Lower lobe of right lung (tissue), 2 donors: ENCODE measurements at regions not wholly inside any gene's neighbourhood (a gene's known extent, or its start where the extent isn't known, plus 50 kb on each side); places are given as distances from the start of the nearest gene placed in this dataset.

ENCODE experiments used
- ATAC-seq, 2 donors: fragments of 200-7000 bp; cut with Tn5 transposase; one replicate each; pipeline ENCODE4 v1.9.1; 2020 to 2022; ENCODE audit warnings: mild to moderate bottlenecking in 2 of 2, moderate library complexity in 2 of 2
- DNase-seq: peaks from one replicate; pipeline ENCODE4 v3.0.0-alpha.2; 2020
- H3K27ac ChIP-seq: fragments of 200-600 bp; one replicate; pipeline ENCODE4 v1.8.0; 2022
- H3K27me3 ChIP-seq: fragments of 200-600 bp; one replicate; pipeline ENCODE4 v1.8.0; 2022; ENCODE audit warnings: low read depth
- H3K36me3 ChIP-seq: fragments of 200-600 bp; one replicate; pipeline ENCODE4 v1.8.0; 2022; ENCODE audit warnings: mild to moderate bottlenecking
- H3K4me1 ChIP-seq: fragments of 200-600 bp; one replicate; pipeline ENCODE4 v1.8.0; 2022
- H3K4me3 ChIP-seq: fragments of 200-600 bp; one replicate; pipeline ENCODE4 v1.8.0; 2022; ENCODE audit warnings: mild to moderate bottlenecking
- H3K9me3 ChIP-seq: fragments of 200-600 bp; one replicate; pipeline ENCODE4 v1.8.0; 2022
- intact Hi-C: fragments of 100-400 bp; cut with DNase I; formaldehyde crosslinking; loops from one replicate; pipeline ENCODE4 v1.11.0; 2022
- TF ChIP-seq, protein P1 (sequence below): fragments of 200-600 bp; IDR thresholded peaks from one replicate; pipeline ENCODE4 v1.8.0; 2022; ENCODE audit warnings: antibody characterized with exemption, mild to moderate bottlenecking
- donor health status: DM: no; HTN: yes; CAD: no; lungs with severe emphysema.

DNA sequence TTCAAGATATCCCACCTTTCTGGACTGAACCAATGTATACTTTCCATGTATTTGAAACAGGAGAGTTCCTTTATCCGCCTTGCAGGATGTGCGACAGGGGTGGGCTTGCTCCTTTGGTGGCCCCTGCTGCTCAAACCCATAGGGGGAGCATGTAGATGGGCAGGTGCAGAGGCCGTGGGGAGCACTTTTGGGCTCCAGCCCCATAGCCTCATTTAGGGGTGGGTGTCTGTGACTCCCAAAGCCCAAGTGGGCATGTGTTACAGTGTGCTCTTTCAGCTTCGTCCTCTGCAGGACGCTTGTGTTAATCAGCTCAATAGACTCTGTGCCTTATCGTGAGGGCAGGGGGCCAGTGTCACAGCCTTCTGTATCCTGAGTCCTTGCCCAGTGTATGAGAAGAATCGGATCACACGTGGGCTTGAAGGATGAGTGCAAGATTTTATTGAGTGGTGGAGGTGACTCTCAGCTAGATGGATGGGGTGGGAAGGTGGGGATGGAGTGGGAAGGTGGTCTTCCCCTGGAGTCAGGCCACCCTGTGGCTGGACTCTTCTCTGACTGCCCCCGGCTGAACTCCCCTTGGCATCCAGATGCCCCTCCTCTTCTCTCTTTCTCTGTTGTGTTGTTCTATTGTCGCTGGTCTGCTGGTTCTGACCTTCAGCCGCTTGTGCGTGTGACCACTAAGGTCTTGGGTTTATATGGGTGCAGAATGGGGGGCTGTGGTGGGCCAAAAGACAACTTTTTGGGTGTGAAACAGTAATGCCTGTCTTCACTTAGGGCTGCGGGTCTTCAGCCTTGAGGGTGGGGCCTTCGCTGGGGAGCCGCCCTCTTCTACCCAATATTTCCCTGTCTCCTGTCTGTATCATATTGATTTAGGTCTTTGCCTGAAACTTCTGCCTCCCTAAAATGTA is 262.2 kb downstream of the GLRX3 start:
- ATAC-seq (no peak), DNase-seq (peak; percentile 6)
- TF ChIP-seq, protein P1, sequence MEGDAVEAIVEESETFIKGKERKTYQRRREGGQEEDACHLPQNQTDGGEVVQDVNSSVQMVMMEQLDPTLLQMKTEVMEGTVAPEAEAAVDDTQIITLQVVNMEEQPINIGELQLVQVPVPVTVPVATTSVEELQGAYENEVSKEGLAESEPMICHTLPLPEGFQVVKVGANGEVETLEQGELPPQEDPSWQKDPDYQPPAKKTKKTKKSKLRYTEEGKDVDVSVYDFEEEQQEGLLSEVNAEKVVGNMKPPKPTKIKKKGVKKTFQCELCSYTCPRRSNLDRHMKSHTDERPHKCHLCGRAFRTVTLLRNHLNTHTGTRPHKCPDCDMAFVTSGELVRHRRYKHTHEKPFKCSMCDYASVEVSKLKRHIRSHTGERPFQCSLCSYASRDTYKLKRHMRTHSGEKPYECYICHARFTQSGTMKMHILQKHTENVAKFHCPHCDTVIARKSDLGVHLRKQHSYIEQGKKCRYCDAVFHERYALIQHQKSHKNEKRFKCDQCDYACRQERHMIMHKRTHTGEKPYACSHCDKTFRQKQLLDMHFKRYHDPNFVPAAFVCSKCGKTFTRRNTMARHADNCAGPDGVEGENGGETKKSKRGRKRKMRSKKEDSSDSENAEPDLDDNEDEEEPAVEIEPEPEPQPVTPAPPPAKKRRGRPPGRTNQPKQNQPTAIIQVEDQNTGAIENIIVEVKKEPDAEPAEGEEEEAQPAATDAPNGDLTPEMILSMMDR: no peak
- H3K27me3 ChIP-seq: no peaks in the 10 kb centered on the region
- H3K9me3 ChIP-seq: peaks cover 11% of the 10 kb centered on the region
- intact Hi-C loops: no loop called here
- no peaks in the 10 kb centered on the region for H3K4me1 ChIP-seq
- no peaks in the 10 kb centered on the region for H3K36me3 ChIP-seq
- no peak overlapping the region for H3K27ac ChIP-seq
- no peak overlapping the region for H3K4me3 ChIP-seq

DNA sequence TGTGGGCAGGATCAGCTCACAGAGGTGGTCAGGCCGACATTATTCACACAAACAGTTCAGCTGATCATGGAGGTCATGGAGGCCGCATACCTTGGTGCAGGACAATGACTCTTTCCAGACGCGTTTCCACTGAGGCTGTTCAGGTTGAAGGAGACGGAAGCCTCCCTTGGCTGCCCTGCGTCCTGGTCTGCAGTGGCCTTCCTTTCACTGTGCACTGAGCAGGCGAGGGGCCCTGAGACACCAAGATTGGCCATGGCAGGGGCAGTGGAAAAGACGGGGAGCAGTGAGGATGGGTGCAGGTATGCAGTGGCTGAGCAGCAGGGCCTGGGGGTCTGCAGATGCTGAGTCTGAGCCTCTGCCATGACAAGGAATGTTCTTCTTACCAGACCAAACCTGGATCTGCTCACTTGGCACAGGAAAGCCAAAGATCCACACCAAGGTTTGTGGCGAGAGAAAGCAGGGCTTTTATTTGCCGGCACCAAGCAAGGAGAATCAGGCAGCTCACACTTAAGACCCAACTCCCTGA is 263.3 kb downstream of the GLRX3 start:
- H3K4me3 ChIP-seq: no peak overlapping the region
- DNase-seq (no peak), ATAC-seq (no peak)
- H3K4me1 ChIP-seq: no peaks in the 10 kb centered on the region
- intact Hi-C loops: no loop called here
- no peaks in the 10 kb centered on the region for H3K27me3 ChIP-seq
- peaks cover 11% of the 10 kb centered on the region for H3K9me3 ChIP-seq
- H3K27ac ChIP-seq: no peak overlapping the region
- no peaks in the 10 kb centered on the region for H3K36me3 ChIP-seq
- TF ChIP-seq, protein P1: no peak

DNA sequence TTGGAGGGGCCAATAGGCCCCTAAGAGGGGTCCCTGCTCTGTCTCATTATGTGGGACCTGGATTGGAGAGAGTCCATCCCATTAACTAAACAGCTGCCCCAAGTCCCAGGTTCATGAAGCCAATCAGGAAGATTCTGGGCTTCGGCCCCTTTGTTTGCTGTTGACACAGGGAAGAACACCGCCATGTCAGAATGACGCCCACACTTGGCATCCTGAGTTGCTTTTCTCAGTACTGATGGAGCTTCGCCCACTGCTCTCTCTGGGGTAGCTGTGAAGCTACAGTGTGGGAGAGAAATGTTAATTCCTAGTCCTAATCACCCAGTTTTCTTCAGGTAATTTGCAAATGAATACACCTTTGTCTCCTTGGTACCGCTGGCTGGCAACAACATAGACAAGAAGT is 264.7 kb downstream of the GLRX3 start:
- Histone ChIP-seq H3K4me1 (no peaks in the 10 kb centered on the region), H3K9me3 (peaks cover 8% of the 10 kb centered on the region), H3K36me3 (no peaks in the 10 kb centered on the region), H3K27ac (no peak overlapping the region), H3K27me3 (no peaks in the 10 kb centered on the region), H3K4me3 (no peak overlapping the region)
- ATAC-seq (no peak), DNase-seq (no peak)
- intact Hi-C loops: no loop called here
- TF ChIP-seq, protein P1: no peak

DNA sequence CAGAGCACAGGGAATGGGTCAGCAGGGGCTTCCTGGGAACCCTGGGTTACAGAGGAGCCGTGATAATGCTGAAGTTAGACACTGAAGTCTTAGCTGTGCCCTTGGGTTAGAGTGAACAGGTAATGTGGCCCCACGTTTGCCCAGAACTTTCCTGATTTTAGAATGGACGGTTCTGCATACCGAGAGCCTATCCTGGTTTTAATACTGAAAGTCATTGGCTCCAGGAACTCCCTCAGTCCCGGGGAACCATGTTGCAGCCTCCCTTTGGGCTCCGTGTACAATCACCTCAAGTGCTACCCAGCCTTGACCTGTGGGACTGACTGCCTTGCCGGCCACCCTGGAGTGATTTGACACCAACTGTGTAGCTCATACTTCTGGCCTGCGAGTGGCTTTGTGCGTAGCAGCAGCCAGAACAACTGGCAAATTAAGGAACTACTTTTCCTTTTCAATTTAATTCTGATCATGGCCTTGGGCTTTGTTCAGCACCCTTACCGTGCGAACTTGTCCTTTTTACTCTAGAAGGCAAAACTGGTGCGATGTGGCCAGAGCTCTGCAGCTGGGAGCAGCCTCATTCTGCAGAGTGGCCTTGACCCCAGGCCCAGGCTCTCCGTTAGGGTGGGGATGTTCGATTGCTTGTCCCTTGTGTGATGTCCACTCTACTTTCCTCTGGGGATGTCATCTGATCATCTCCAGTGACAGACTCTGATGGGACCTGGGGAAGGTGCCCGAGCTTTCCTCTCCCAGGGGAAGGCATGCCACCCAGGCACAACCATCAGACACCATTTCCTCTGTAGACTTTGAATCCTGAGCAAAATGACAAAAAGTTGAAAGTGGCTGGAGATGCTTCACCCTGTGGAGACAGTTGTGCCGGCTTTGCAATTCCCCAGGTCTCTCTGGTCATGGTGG is 265.9 kb downstream of the GLRX3 start:
- peak; percentile 19 for DNase-seq
- TF ChIP-seq, protein P1: no peak
- intact Hi-C loops: no loop called here

More for the DNA sequence above, 265.9 kb downstream of the GLRX3 start:
- H3K27me3 ChIP-seq: no peaks in the 10 kb centered on the region
- H3K36me3 ChIP-seq: no peaks in the 10 kb centered on the region
- ATAC-seq: no peak
- H3K4me3 ChIP-seq: no peak overlapping the region
- H3K27ac ChIP-seq: no peak overlapping the region
- no peaks in the 10 kb centered on the region for H3K9me3 ChIP-seq
- H3K4me1 ChIP-seq: no peaks in the 10 kb centered on the region
